HepG2 (cell line): ENCODE measurements at regions not wholly inside any gene's neighbourhood (a gene's known extent, or its start where the extent isn't known, plus 50 kb on each side); places are given as distances from the start of the nearest gene placed in this dataset.
A peak's percentile ranks its signal among the peaks of the same experiment; 100 is the strongest.

ENCODE experiments used
- ARID5B ChIP-seq: IDR thresholded peaks from 2 replicates; pipeline ENCODE4 v1.4.0; 2020; ENCODE audit warnings: mild to moderate bottlenecking, missing genetic modification reagents
- BCL6 ChIP-seq: IDR thresholded peaks from 2 replicates; pipeline ENCODE4 v1.6.1; 2016; ENCODE audit warnings: missing genetic modification reagents, missing compliant biosample characterization
- ETV6 ChIP-seq: sonication (generic); formaldehyde crosslinking; conservative IDR thresholded peaks from 2 replicates; pipeline ENCODE4 v1.4.0; 2020; ENCODE audit warnings: missing genetic modification reagents
- HDAC2 ChIP-seq: sonication (generic); formaldehyde crosslinking; IDR thresholded peaks from 2 replicates; pipeline ENCODE4 v1.4.0; 2020; ENCODE audit warnings: missing genetic modification reagents
- MEIS2 ChIP-seq: sonication (generic); formaldehyde crosslinking; IDR thresholded peaks from 2 replicates; pipeline ENCODE4 v1.9.0; 2021; ENCODE audit warnings: mild to moderate bottlenecking, missing genetic modification reagents
- NCOR1 ChIP-seq: fragments of 200-600 bp; sonication (generic); IDR thresholded peaks from 2 replicates; pipeline ENCODE4 v1.7.0; 2017; ENCODE audit warnings: antibody characterized with exemption, low read length, borderline replicate concordance
- PPARG ChIP-seq: conservative IDR thresholded peaks from 2 replicates; pipeline ENCODE4 v1.6.1; 2016; ENCODE audit warnings: missing biosample characterization, missing genetic modification reagents
- SALL1 ChIP-seq: sonication (generic); formaldehyde crosslinking; IDR thresholded peaks from 2 replicates; pipeline ENCODE4 v1.8.0; 2022; ENCODE audit warnings: mild to moderate bottlenecking, missing genetic modification reagents
- ZBTB25 ChIP-seq: IDR thresholded peaks from 2 replicates; pipeline ENCODE4 v1.6.1; 2018; ENCODE audit warnings: missing genetic modification reagents
- ZBTB43 ChIP-seq: sonication (generic); formaldehyde crosslinking; conservative IDR thresholded peaks from 2 replicates; pipeline ENCODE4 v1.4.0; 2020; ENCODE audit warnings: missing genetic modification reagents
- ZBTB7B ChIP-seq: sonication (generic); formaldehyde crosslinking; IDR thresholded peaks from 2 replicates; pipeline ENCODE4 v1.4.0; 2020; ENCODE audit warnings: missing genetic modification reagents
- ZNF614 ChIP-seq: IDR thresholded peaks from 2 replicates; pipeline ENCODE4 v1.6.1; 2018; ENCODE audit warnings: missing biosample characterization, missing genetic modification reagents, inconsistent platforms, borderline replicate concordance
- ZNF652 ChIP-seq: IDR thresholded peaks from 2 replicates; pipeline ENCODE4 v1.6.1; 2016; ENCODE audit warnings: low read depth, borderline replicate concordance
- ZNF878 ChIP-seq: sonication (generic); formaldehyde crosslinking; IDR thresholded peaks from 2 replicates; pipeline ENCODE4 v1.8.1; 2023; ENCODE audit warnings: mild to moderate bottlenecking, missing genetic modification reagents, moderate library complexity
- ZSCAN21 ChIP-seq: sonication (generic); formaldehyde crosslinking; IDR thresholded peaks from 2 replicates; pipeline ENCODE4 v1.8.0; 2022; ENCODE audit warnings: mild to moderate bottlenecking, missing genetic modification reagents, moderate library complexity, borderline replicate concordance
- TF ChIP-seq, protein P1 (sequence below): sonication (generic); formaldehyde crosslinking; IDR thresholded peaks from 2 replicates; pipeline ENCODE4 v1.4.0; 2020; ENCODE audit warnings: missing genetic modification reagents
- TF ChIP-seq, protein P2 (sequence below): sonication (generic); formaldehyde crosslinking; conservative IDR thresholded peaks from 2 replicates; pipeline ENCODE4 v1.4.0; 2020; ENCODE audit warnings: mild to moderate bottlenecking, missing genetic modification reagents, moderate library complexity

DNA sequence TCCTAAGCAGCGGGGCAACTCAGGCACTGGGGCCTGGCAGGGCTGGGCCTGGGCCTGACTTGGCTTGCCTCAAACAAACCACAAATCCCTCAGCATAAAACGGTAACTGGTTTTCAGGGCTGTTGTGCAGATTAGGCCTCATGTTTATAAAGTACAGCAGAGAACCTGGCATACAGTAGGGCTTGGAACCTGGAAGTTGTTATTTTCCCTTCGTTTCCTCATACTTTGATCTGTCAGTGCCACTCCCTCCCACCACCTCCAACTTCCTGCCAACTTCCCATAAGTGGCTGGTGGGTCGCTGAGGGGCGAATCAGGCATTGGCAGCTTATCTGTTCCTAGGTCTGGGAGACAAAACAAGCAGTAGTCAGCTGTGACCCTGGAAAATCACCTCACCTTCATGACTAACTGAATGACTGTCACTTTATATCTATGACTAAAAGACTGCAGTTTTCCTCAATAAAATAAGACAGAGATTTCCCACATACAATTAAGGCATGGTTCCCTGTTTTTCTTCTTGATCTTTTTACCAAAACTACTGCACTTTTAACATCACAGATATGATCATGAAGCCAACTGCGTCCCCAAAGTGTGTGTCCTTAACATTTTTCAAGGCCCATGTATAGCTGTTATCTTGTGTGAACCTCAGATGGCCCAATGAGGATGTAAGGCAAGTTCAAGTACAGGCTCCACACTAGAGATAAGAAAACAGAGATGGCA is 94.5 kb downstream of the TRIM69 start (continued):
- TF ChIP-seq ZNF652 (CRISPR knock-in tag) (peak; percentile 51; the same call in 1 of the 2 replicates), SALL1 (CRISPR knock-in tag) (peak; percentile 84), ZNF614 (CRISPR knock-in tag) (0 out of 2 replicates have a peak, but pooled peaks have one; percentile 17), NCOR1 (peak; percentile 70; the same call in 1 of the 2 replicates), ZBTB7B (peak; percentile 45; the same call in 1 of the 2 replicates), ETV6 (CRISPR knock-in tag) (peak; percentile 90), PPARG (peak; percentile 51; the same call in 1 of the 2 replicates), ARID5B (CRISPR knock-in tag) (peak; percentile 91), MEIS2 (CRISPR knock-in tag) (peak; percentile 67; the same call in 1 of the 2 replicates), BCL6 (CRISPR knock-in tag) (peak; percentile 49; the same call in 1 of the 2 replicates), ZSCAN21 (CRISPR knock-in tag) (0 out of 2 replicates have a peak, but pooled peaks have one; percentile 26), ZNF878 (CRISPR knock-in tag) (0 out of 2 replicates have a peak, but pooled peaks have one; percentile 33), ZBTB43 (CRISPR knock-in tag) (0 out of 2 replicates have a peak, but pooled peaks have one; percentile 8), ZBTB25 (CRISPR knock-in tag) (peak; percentile 35; the same call in 1 of the 2 replicates), HDAC2 (CRISPR knock-in tag) (peak; percentile 70)
- TF ChIP-seq, protein P1, sequence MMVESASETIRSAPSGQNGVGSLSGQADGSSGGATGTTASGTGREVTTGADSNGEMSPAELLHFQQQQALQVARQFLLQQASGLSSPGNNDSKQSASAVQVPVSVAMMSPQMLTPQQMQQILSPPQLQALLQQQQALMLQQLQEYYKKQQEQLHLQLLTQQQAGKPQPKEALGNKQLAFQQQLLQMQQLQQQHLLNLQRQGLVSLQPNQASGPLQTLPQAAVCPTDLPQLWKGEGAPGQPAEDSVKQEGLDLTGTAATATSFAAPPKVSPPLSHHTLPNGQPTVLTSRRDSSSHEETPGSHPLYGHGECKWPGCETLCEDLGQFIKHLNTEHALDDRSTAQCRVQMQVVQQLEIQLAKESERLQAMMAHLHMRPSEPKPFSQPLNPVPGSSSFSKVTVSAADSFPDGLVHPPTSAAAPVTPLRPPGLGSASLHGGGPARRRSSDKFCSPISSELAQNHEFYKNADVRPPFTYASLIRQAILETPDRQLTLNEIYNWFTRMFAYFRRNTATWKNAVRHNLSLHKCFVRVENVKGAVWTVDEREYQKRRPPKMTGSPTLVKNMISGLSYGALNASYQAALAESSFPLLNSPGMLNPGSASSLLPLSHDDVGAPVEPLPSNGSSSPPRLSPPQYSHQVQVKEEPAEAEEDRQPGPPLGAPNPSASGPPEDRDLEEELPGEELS (CRISPR knock-in tag): peak; percentile 91
- TF ChIP-seq, protein P2, sequence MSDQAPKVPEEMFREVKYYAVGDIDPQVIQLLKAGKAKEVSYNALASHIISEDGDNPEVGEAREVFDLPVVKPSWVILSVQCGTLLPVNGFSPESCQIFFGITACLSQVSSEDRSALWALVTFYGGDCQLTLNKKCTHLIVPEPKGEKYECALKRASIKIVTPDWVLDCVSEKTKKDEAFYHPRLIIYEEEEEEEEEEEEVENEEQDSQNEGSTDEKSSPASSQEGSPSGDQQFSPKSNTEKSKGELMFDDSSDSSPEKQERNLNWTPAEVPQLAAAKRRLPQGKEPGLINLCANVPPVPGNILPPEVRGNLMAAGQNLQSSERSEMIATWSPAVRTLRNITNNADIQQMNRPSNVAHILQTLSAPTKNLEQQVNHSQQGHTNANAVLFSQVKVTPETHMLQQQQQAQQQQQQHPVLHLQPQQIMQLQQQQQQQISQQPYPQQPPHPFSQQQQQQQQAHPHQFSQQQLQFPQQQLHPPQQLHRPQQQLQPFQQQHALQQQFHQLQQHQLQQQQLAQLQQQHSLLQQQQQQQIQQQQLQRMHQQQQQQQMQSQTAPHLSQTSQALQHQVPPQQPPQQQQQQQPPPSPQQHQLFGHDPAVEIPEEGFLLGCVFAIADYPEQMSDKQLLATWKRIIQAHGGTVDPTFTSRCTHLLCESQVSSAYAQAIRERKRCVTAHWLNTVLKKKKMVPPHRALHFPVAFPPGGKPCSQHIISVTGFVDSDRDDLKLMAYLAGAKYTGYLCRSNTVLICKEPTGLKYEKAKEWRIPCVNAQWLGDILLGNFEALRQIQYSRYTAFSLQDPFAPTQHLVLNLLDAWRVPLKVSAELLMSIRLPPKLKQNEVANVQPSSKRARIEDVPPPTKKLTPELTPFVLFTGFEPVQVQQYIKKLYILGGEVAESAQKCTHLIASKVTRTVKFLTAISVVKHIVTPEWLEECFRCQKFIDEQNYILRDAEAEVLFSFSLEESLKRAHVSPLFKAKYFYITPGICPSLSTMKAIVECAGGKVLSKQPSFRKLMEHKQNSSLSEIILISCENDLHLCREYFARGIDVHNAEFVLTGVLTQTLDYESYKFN (CRISPR knock-in tag): peak; percentile 84
